DMS53 treated with DMSO at 0.1 percent for 48 hours (cell line): ENCODE measurements at regions not wholly inside any gene's neighbourhood (a gene's known extent, or its start where the extent isn't known, plus 50 kb on each side); places are given as distances from the start of the nearest gene placed in this dataset.

ENCODE experiments used
- DNase-seq: peaks from one replicate; lab custom pipeline; 2025; ENCODE audit not compliant: unreplicated experiment; lab: John Stamatoyannopoulos, UW

GRCh38 chr4:189062047-189062820 is 878.4 kb upstream of the FRG1 start:
- no peak for DNase-seq

GRCh38 chr4:189069772-189070171 is 870.9 kb upstream of the FRG1 start:
- DNase-seq = no peak

GRCh38 chr4:189071241-189071640 is 869.4 kb upstream of the FRG1 start:
- DNase-seq = no peak

GRCh38 chr4:189073739-189074138 is 866.9 kb upstream of the FRG1 start:
- DNase-seq = no peak

GRCh38 chr4:189081826-189082225 is 858.8 kb upstream of the FRG1 start:
- DNase-seq = no peak

- no peak for DNase-seq
Measured at GRCh38 chr4:189083769-189084168, 856.9 kb upstream of the FRG1 start.

- DNase-seq = no peak
Measured at GRCh38 chr4:189084671-189085070, 856.0 kb upstream of the FRG1 start.

GRCh38 chr4:189087971-189088370 is 852.7 kb upstream of the FRG1 start:
- DNase-seq = no peak

GRCh38 chr4:189088780-189089179 is 851.9 kb upstream of the FRG1 start:
- DNase-seq = peak; percentile 60

GRCh38 chr4:189090174-189090814 is 850.4 kb upstream of the FRG1 start:
- DNase-seq = peak; percentile 60

GRCh38 chr4:189092581-189092980 is 848.1 kb upstream of the FRG1 start:
- no peak for DNase-seq

- no peak for DNase-seq
Measured at GRCh38 chr4:189096108-189096507, 844.6 kb upstream of the FRG1 start.

- no peak for DNase-seq
Measured at GRCh38 chr4:189096717-189097116, 844.0 kb upstream of the FRG1 start.

- DNase-seq = no peak
Measured at GRCh38 chr4:189098932-189099696, 841.6 kb upstream of the FRG1 start.

GRCh38 chr4:189113389-189113888 is 827.2 kb upstream of the FRG1 start:
- no peak for DNase-seq

- no peak for DNase-seq
Measured at GRCh38 chr4:189117426-189117825, 823.2 kb upstream of the FRG1 start.

- DNase-seq = peak; percentile 75
Measured at GRCh38 chr4:189121336-189121735, 819.3 kb upstream of the FRG1 start.

- peak; percentile 36 for DNase-seq
Measured at GRCh38 chr4:189124149-189124758, 816.4 kb upstream of the FRG1 start.

- no peak for DNase-seq
Measured at GRCh38 chr4:189124791-189125190, 815.9 kb upstream of the FRG1 start.

- DNase-seq = no peak
Measured at GRCh38 chr4:189126040-189126439, 814.6 kb upstream of the FRG1 start.

GRCh38 chr4:189128341-189128740 is 812.3 kb upstream of the FRG1 start:
- no peak for DNase-seq
